ENCODE measurements at regions not wholly inside any gene's neighbourhood (a gene's known extent, or its start where the extent isn't known, plus 50 kb on each side); places are given as distances from the start of the nearest gene placed in this dataset.

GRCh38 chr6:164563924-164564323, 745.5 kb downstream of the C6orf118 start:
- Histone ChIP-seq H3K4me3 (no peak overlapping the region), H3K4me1 (peaks cover 0 to 5% (median 0%) of the 10 kb centered on the region in 4 donors), H3K27me3 (no peaks in the 10 kb centered on the region), H3K27ac (no peak overlapping the region), H3K36me3 (peaks cover 0 to 5% (median 0%) of the 10 kb centered on the region in 3 donors), H3K9me3 (peaks cover 0 to 24% (median 2%) of the 10 kb centered on the region in 4 donors)
- no peak for DNase-seq (ENCODE audit: low spot score in 2 of 2)
- 26 to 33% methylated on average over 2 of the region's 2 CpGs for WGBS, 2 donors
- no peak for TF ChIP-seq POLR2A (IDR thresholded peaks at IDR 0.05)
- no peak for TF ChIP-seq EP300 (IDR thresholded peaks at IDR 0.05)
- TF ChIP-seq, protein P1, sequence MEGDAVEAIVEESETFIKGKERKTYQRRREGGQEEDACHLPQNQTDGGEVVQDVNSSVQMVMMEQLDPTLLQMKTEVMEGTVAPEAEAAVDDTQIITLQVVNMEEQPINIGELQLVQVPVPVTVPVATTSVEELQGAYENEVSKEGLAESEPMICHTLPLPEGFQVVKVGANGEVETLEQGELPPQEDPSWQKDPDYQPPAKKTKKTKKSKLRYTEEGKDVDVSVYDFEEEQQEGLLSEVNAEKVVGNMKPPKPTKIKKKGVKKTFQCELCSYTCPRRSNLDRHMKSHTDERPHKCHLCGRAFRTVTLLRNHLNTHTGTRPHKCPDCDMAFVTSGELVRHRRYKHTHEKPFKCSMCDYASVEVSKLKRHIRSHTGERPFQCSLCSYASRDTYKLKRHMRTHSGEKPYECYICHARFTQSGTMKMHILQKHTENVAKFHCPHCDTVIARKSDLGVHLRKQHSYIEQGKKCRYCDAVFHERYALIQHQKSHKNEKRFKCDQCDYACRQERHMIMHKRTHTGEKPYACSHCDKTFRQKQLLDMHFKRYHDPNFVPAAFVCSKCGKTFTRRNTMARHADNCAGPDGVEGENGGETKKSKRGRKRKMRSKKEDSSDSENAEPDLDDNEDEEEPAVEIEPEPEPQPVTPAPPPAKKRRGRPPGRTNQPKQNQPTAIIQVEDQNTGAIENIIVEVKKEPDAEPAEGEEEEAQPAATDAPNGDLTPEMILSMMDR (IDR thresholded peaks at IDR 0.05) = no peak

DNA sequence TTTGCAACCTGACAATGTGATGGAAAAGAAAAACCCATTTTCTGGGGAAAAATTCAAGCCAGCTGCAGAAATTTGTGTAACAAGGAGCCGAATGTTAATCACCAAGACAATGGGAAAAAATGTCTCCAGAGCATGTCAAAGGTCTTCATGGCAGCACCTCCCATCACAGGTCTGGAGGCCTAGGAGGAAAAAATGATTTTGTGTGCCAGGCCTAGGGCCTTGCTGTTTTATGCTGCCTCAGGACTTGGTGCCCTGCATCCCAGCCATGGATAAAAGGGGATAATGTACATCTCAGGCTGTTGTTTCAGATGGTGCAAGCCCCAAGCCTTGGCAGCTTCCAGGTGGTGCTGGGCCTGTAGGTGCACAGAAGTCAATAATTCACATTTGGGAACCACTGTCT, 747.7 kb downstream of the C6orf118 start:
- Histone ChIP-seq H3K9me3 (peaks cover 0 to 24% (median 2%) of the 10 kb centered on the region in 4 donors), H3K4me3 (no peak overlapping the region), H3K36me3 (peaks cover 0 to 5% (median 0%) of the 10 kb centered on the region in 3 donors), H3K4me1 (peaks cover 0 to 5% (median 0%) of the 10 kb centered on the region in 4 donors), H3K27me3 (no peaks in the 10 kb centered on the region), H3K27ac (no peak overlapping the region)
- WGBS, 2 donors = 93 to 94% methylated on average over 1 of the region's 1 CpG
- TF ChIP-seq EP300 (IDR thresholded peaks at IDR 0.05) = no peak
- TF ChIP-seq, protein P1 (IDR thresholded peaks at IDR 0.05) = no peak
- no peak for TF ChIP-seq POLR2A (IDR thresholded peaks at IDR 0.05)
- DNase-seq (ENCODE audit: low spot score in 2 of 2) = no peak

- no peak overlapping the region for H3K27ac ChIP-seq
- no peak overlapping the region for H3K4me3 ChIP-seq
- no peaks in the 10 kb centered on the region for H3K9me3 ChIP-seq
- no peaks in the 10 kb centered on the region for H3K27me3 ChIP-seq
- no peaks in the 10 kb centered on the region for H3K4me1 ChIP-seq
- no peak for TF ChIP-seq POLR2A (IDR thresholded peaks at IDR 0.05)
- no peak for TF ChIP-seq EP300 (IDR thresholded peaks at IDR 0.05)
- TF ChIP-seq, protein P1 (IDR thresholded peaks at IDR 0.05) = no peak
- no peak for DNase-seq (ENCODE audit: low spot score in 2 of 2)
- H3K36me3 ChIP-seq = no peaks in the 10 kb centered on the region
- WGBS, 2 donors = 74 to 79% methylated on average over 10 of the region's 10 CpGs
Measured at GRCh38 chr6:164554700-164555476, 754.5 kb downstream of the C6orf118 start.

- no peaks in the 10 kb centered on the region for H3K4me1 ChIP-seq
- no peaks in the 10 kb centered on the region for H3K36me3 ChIP-seq
- WGBS, 2 donors = 86 to 91% methylated on average over 3 of the region's 3 CpGs
- no peaks in the 10 kb centered on the region for H3K9me3 ChIP-seq
- TF ChIP-seq EP300 (IDR thresholded peaks at IDR 0.05) = no peak
- no peak for TF ChIP-seq POLR2A (IDR thresholded peaks at IDR 0.05)
- TF ChIP-seq, protein P1 (IDR thresholded peaks at IDR 0.05) = no peak
- H3K4me3 ChIP-seq = no peak overlapping the region
- no peak overlapping the region for H3K27ac ChIP-seq
- H3K27me3 ChIP-seq = no peaks in the 10 kb centered on the region
- DNase-seq (ENCODE audit: low spot score in 2 of 2) = no peak
Measured at GRCh38 chr6:164554226-164554625, 755.2 kb downstream of the C6orf118 start.

GRCh38 chr6:164551706-164552105, 757.7 kb downstream of the C6orf118 start:
- H3K4me1 ChIP-seq = no peaks in the 10 kb centered on the region
- DNase-seq (ENCODE audit: low spot score in 2 of 2) = no peak
- no peaks in the 10 kb centered on the region for H3K9me3 ChIP-seq
- 88 to 92% methylated on average over 4 of the region's 4 CpGs for WGBS, 2 donors
- H3K4me3 ChIP-seq = no peak overlapping the region
- no peak for TF ChIP-seq POLR2A (IDR thresholded peaks at IDR 0.05)
- no peak for TF ChIP-seq EP300 (IDR thresholded peaks at IDR 0.05)
- TF ChIP-seq, protein P1 (IDR thresholded peaks at IDR 0.05) = no peak
- H3K27ac ChIP-seq = no peak overlapping the region
- no peaks in the 10 kb centered on the region for H3K27me3 ChIP-seq
- no peaks in the 10 kb centered on the region for H3K36me3 ChIP-seq

Measured in tibial nerve (tissue), 4 donors.